Keratinocyte (primary cell): ENCODE measurements at regions not wholly inside any gene's neighbourhood (a gene's known extent, or its start where the extent isn't known, plus 50 kb on each side); places are given as distances from the start of the nearest gene placed in this dataset.

Experiments
- DNase-seq: peaks from one replicate; pipeline ENCODE4 v3.0.0-alpha.2; 2011; ENCODE audit warnings: low read depth, missing footprints, low spot score
- FAIRE-seq: peaks from 2 replicates; lab custom pipeline; 2011; peaks lifted over from hg19 to GRCh38; lab: Jason Lieb, UNC
- H2AFZ ChIP-seq: 2 replicates; pipeline ENCODE4 v1.6.0; 2012; ENCODE audit warnings: low read length, control low read depth, inconsistent platforms; ENCODE audit not compliant: control insufficient read depth
- H3K27ac ChIP-seq: 2 replicates; pipeline ENCODE4 v1.5.1; 2011; ENCODE audit warnings: low read length; ENCODE audit not compliant: control insufficient read depth, insufficient read depth
- H3K27me3 ChIP-seq: 3 replicates; pipeline ENCODE4 v1.6.0; 2011; ENCODE audit warnings: low read length; ENCODE audit not compliant: control insufficient read depth, insufficient read depth; ENCODE audit errors: extremely low read depth
- H3K36me3 ChIP-seq, 2 experiments: 2 replicates in 1 of 2; 3 replicates in 1 of 2; pipeline ENCODE4 v1.5.1; 2011; ENCODE audit warnings: low read length in 2 of 2, mild to moderate bottlenecking in 1 of 2; ENCODE audit not compliant: control insufficient read depth in 2 of 2, insufficient read depth in 2 of 2; ENCODE audit errors: extremely low read depth in 1 of 2
- H3K4me1 ChIP-seq: 3 replicates; pipeline ENCODE4 v1.5.1; 2011; ENCODE audit warnings: low read length; ENCODE audit not compliant: control insufficient read depth, insufficient read depth; ENCODE audit errors: extremely low read depth
- H3K4me2 ChIP-seq: 3 replicates; pipeline ENCODE4 v1.6.0; 2011; ENCODE audit warnings: low read depth, low read length; ENCODE audit not compliant: control insufficient read depth, insufficient read depth; ENCODE audit errors: extremely low read depth
- H3K4me3 ChIP-seq, 3 experiments: fragments of 200-600 bp in 1 of 3; sonication (generic) in 1 of 3; 2 replicates in 2 of 3; 3 replicates in 1 of 3; pipeline ENCODE4 v1.5.1; 2011 to 2016; ENCODE audit warnings: low read length in 3 of 3, mild to moderate bottlenecking in 3 of 3, control low read depth in 2 of 3, inconsistent platforms in 1 of 3, low read depth in 1 of 3, mixed read lengths in 1 of 3, mixed run types in 1 of 3, moderate library complexity in 1 of 3; ENCODE audit not compliant: control insufficient read depth in 2 of 3, insufficient read depth in 2 of 3; ENCODE audit errors: extremely low read depth in 1 of 3
- H3K79me2 ChIP-seq: 2 replicates; pipeline ENCODE4 v1.6.0; 2012; ENCODE audit warnings: low read length; ENCODE audit not compliant: control insufficient read depth, insufficient read depth
- H3K9ac ChIP-seq: 3 replicates; pipeline ENCODE4 v1.6.0; 2011; ENCODE audit warnings: low read length; ENCODE audit not compliant: control insufficient read depth, insufficient read depth; ENCODE audit errors: extremely low read depth
- H3K9me1 ChIP-seq: 3 replicates; pipeline ENCODE4 v1.6.0; 2011; ENCODE audit warnings: low read length; ENCODE audit not compliant: control insufficient read depth, insufficient read depth; ENCODE audit errors: extremely low read depth
- H3K9me3 ChIP-seq: 2 replicates; pipeline ENCODE4 v1.5.1; 2012; ENCODE audit warnings: low read depth, low read length; ENCODE audit not compliant: control insufficient read depth
- H4K20me1 ChIP-seq: 3 replicates; pipeline ENCODE4 v1.6.0; 2011; ENCODE audit warnings: low read length; ENCODE audit not compliant: control insufficient read depth, insufficient read depth; ENCODE audit errors: extremely low read depth
- CTCF ChIP-seq, 3 experiments: IDR thresholded peaks in 1 of 3; conservative IDR thresholded peaks in 1 of 3; optimal IDR thresholded peaks in 1 of 3; 2 replicates in 2 of 3; 3 replicates in 1 of 3; pipeline versions ENCODE3 to v1.5.1; 2011; ENCODE audit warnings: low read length in 3 of 3, mild to moderate bottlenecking in 3 of 3, moderate library complexity in 2 of 3, control low read depth in 1 of 3, inconsistent platforms in 1 of 3; ENCODE audit not compliant: insufficient read depth in 2 of 3; ENCODE audit errors: extremely low read depth in 1 of 3
- EZH2 ChIP-seq: IDR thresholded peaks from one replicate; pipeline ENCODE4 v1.6.1; 2012; ENCODE audit warnings: inconsistent platforms, mild to moderate bottlenecking, low read length, moderate library complexity
- dilution Hi-C: fragments of 300-500 bp; cut with MboI; formaldehyde crosslinking; loops from one replicate; pipeline ENCODE4 v1.7.0; 2020; ENCODE audit warnings: low sequenced_read_pairs; ENCODE audit not compliant: extremely low pct_ligation_motif_present

- TF ChIP-seq CTCF (optimal IDR thresholded peaks at IDR 0.05 in 1 of 3, IDR thresholded peaks at IDR 0.05 in 1 of 3, conservative IDR thresholded peaks at IDR 0.05 in 1 of 3; ENCODE audit: extremely low read depth in 1 of 3, insufficient read depth in 2 of 3, low read length in 3 of 3) (no peak), EZH2 (no peak)
- DNase-seq (no peak), FAIRE-seq (no peak)
- no peaks in the 10 kb centered on the region for H3K9me3 ChIP-seq
- H3K79me2 ChIP-seq: no peaks in the 10 kb centered on the region
- H3K9me1 ChIP-seq: no peaks in the 10 kb centered on the region
- H4K20me1 ChIP-seq: no peaks in the 10 kb centered on the region
- H3K9ac ChIP-seq: no peak overlapping the region
- no peak overlapping the region for H3K27ac ChIP-seq
- no peak overlapping the region for H3K4me3 ChIP-seq
- no peaks in the 10 kb centered on the region for H3K36me3 ChIP-seq
- no peak overlapping the region for H3K4me2 ChIP-seq
- no peaks in the 10 kb centered on the region for H3K4me1 ChIP-seq
- no peak overlapping the region for H2AFZ ChIP-seq
- dilution Hi-C loops: no loop called here
- H3K27me3 ChIP-seq: no peaks in the 10 kb centered on the region
Observed at GRCh38 chr10:6702030-6702429, 122.0 kb upstream of the PRKCQ start.

- no peaks in the 10 kb centered on the region for H3K4me1 ChIP-seq
- dilution Hi-C loops: no loop called here
Observed at GRCh38 chr10:6701289-6701688, 121.2 kb upstream of the PRKCQ start.

More at GRCh38 chr10:6701289-6701688, 121.2 kb upstream of the PRKCQ start:
- H3K9me1 ChIP-seq: no peaks in the 10 kb centered on the region
- no peak for DNase-seq
- H4K20me1 ChIP-seq: no peaks in the 10 kb centered on the region
- H3K9me3 ChIP-seq: no peaks in the 10 kb centered on the region
- no peaks in the 10 kb centered on the region for H3K36me3 ChIP-seq
- H3K4me3 ChIP-seq: no peak overlapping the region
- no peak overlapping the region for H3K4me2 ChIP-seq
- no peak overlapping the region for H2AFZ ChIP-seq
- H3K79me2 ChIP-seq: no peaks in the 10 kb centered on the region
- no peak overlapping the region for H3K9ac ChIP-seq
- no peaks in the 10 kb centered on the region for H3K27me3 ChIP-seq
- H3K27ac ChIP-seq: no peak overlapping the region
- no peak for FAIRE-seq
- TF ChIP-seq CTCF (optimal IDR thresholded peaks at IDR 0.05 in 1 of 3, IDR thresholded peaks at IDR 0.05 in 1 of 3, conservative IDR thresholded peaks at IDR 0.05 in 1 of 3; ENCODE audit: extremely low read depth in 1 of 3, insufficient read depth in 2 of 3, low read length in 3 of 3) (peak in 1 of 3 experiments; percentile 48), EZH2 (no peak)
